ENCODE measurements at regions not wholly inside any gene's neighbourhood (a gene's known extent, or its start where the extent isn't known, plus 50 kb on each side); places are given as distances from the start of the nearest gene placed in this dataset.

DNA sequence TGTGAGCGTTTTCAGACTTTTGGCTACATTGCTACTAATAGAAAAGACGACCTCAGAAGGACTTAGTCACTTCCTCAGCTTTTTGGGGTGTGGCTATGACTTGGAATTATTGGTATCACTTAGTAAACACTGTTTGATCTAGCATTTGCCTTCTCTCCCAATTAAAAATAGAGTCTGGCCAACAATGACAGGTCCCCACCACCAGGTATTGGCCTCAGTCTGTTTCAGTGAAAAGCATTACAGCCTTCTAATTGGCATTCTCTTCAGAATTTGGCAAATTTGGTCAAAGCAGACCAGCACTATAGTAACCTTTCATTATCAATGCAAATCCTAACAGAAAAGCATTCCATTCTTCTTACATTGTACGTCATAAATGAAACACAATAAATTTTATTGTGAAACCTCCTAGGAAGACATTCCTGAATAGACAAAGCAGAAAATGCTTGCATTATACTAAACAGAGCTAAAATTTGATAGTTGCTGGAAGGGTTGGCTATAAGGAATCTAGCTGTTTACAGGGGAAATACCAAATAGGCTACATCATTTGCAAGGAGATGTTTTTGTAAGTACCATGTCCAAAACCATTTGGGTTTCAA lies 613.9 kb downstream of the IRS1 start:
- no peaks in the 10 kb centered on the region for H3K27me3 ChIP-seq (ENCODE audit: control insufficient read depth, insufficient read depth, low read length)
- H3K9ac ChIP-seq: no peak overlapping the region
- H3K9me3 ChIP-seq (ENCODE audit: control insufficient read depth, low read length): no peaks in the 10 kb centered on the region
- no peaks in the 10 kb centered on the region for H3K36me3 ChIP-seq (ENCODE audit: control insufficient read depth, insufficient read depth, low read length)
- H3K27ac ChIP-seq: no peak overlapping the region
- no peak for TF ChIP-seq CTCF (IDR thresholded peaks at IDR 0.05)
- H3K4me1 ChIP-seq: no peaks in the 10 kb centered on the region
- H3K79me2 ChIP-seq: no peaks in the 10 kb centered on the region
- H3K4me2 ChIP-seq (ENCODE audit: low read length): no peak overlapping the region
- no peak overlapping the region for H3K4me3 ChIP-seq (ENCODE audit: low read depth, low read length)
- H2AFZ ChIP-seq: no peak overlapping the region

- no peak overlapping the region for H3K9ac ChIP-seq
- no peaks in the 10 kb centered on the region for H3K36me3 ChIP-seq (ENCODE audit: control insufficient read depth, insufficient read depth, low read length)
- no peak overlapping the region for H3K4me3 ChIP-seq (ENCODE audit: low read depth, low read length)
- no peak overlapping the region for H3K27ac ChIP-seq
- no peaks in the 10 kb centered on the region for H3K27me3 ChIP-seq (ENCODE audit: control insufficient read depth, insufficient read depth, low read length)
- H3K9me3 ChIP-seq (ENCODE audit: control insufficient read depth, low read length): no peaks in the 10 kb centered on the region
- H3K4me1 ChIP-seq: no peaks in the 10 kb centered on the region
- no peak for TF ChIP-seq CTCF (IDR thresholded peaks at IDR 0.05)
- no peak overlapping the region for H2AFZ ChIP-seq
- no peak overlapping the region for H3K4me2 ChIP-seq (ENCODE audit: low read length)
- H3K79me2 ChIP-seq: no peaks in the 10 kb centered on the region
Measured at GRCh38 chr2:226184940-226185615, 614.5 kb downstream of the IRS1 start.

GRCh38 chr2:226184540-226184939 lies 615.1 kb downstream of the IRS1 start:
- H3K27ac ChIP-seq: no peak overlapping the region

DNA sequence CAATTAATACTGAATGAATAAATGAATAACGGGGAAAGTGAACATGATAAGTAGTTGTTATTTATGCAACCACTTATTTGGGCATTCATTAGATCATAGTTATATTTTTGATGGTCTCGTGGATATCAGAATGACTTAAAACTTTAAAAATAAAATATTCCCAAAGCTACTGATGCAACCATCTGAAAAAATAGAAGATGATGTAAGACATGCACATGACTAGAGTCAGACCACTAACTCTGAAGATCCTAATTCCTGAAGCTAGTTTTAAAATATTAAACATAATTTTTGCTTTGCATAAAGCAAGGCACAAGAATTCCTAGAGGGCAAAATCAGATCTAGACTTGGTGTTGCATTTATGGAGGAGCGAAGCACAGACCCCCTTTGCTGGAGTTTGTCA lies 616.1 kb downstream of the IRS1 start:
- Histone ChIP-seq H3K79me2 (no peaks in the 10 kb centered on the region), H3K9me3 (ENCODE audit: control insufficient read depth, low read length) (no peaks in the 10 kb centered on the region), H3K4me3 (ENCODE audit: low read depth, low read length) (no peak overlapping the region), H3K27me3 (ENCODE audit: control insufficient read depth, insufficient read depth, low read length) (no peaks in the 10 kb centered on the region), H3K36me3 (ENCODE audit: control insufficient read depth, insufficient read depth, low read length) (no peaks in the 10 kb centered on the region), H3K4me2 (ENCODE audit: low read length) (no peak overlapping the region), H3K9ac (no peak overlapping the region), H2AFZ (no peak overlapping the region), H3K27ac (no peak overlapping the region), H3K4me1 (no peaks in the 10 kb centered on the region)
- TF ChIP-seq CTCF (IDR thresholded peaks at IDR 0.05): no peak

More at GRCh38 chr2:226184540-226184939, 615.1 kb downstream of the IRS1 start:
- Histone ChIP-seq H3K27me3 (ENCODE audit: control insufficient read depth, insufficient read depth, low read length) (no peaks in the 10 kb centered on the region), H3K79me2 (no peaks in the 10 kb centered on the region), H2AFZ (no peak overlapping the region), H3K9me3 (ENCODE audit: control insufficient read depth, low read length) (no peaks in the 10 kb centered on the region), H3K36me3 (ENCODE audit: control insufficient read depth, insufficient read depth, low read length) (no peaks in the 10 kb centered on the region), H3K4me1 (no peaks in the 10 kb centered on the region), H3K4me3 (ENCODE audit: low read depth, low read length) (no peak overlapping the region), H3K9ac (no peak overlapping the region), H3K4me2 (ENCODE audit: low read length) (no peak overlapping the region)
- TF ChIP-seq CTCF (IDR thresholded peaks at IDR 0.05): no peak

- no peak overlapping the region for H3K9ac ChIP-seq
- H3K36me3 ChIP-seq (ENCODE audit: control insufficient read depth, insufficient read depth, low read length): no peaks in the 10 kb centered on the region
- H3K79me2 ChIP-seq: no peaks in the 10 kb centered on the region
- no peak for TF ChIP-seq CTCF (IDR thresholded peaks at IDR 0.05)
- no peak overlapping the region for H3K4me2 ChIP-seq (ENCODE audit: low read length)
- H2AFZ ChIP-seq: no peak overlapping the region
- no peaks in the 10 kb centered on the region for H3K4me1 ChIP-seq
- H3K4me3 ChIP-seq (ENCODE audit: low read depth, low read length): no peak overlapping the region
- H3K27me3 ChIP-seq (ENCODE audit: control insufficient read depth, insufficient read depth, low read length): no peaks in the 10 kb centered on the region
- H3K9me3 ChIP-seq (ENCODE audit: control insufficient read depth, low read length): no peaks in the 10 kb centered on the region
- H3K27ac ChIP-seq: no peak overlapping the region
Measured at GRCh38 chr2:226183033-226183432, 616.6 kb downstream of the IRS1 start.
